ENCODE measurements at regions not wholly inside any gene's neighbourhood (a gene's known extent, or its start where the extent isn't known, plus 50 kb on each side); places are given as distances from the start of the nearest gene placed in this dataset.

GRCh38 chr6:93105907-93106306 is 313.5 kb downstream of the EPHA7 start:
- Histone ChIP-seq H3K4me1 (ENCODE audit: control extremely low read depth in 1 of 4, control insufficient read depth in 4 of 4, insufficient read depth in 4 of 4, low read length in 3 of 4) (no peaks in the 10 kb centered on the region), H3K36me3 (ENCODE audit: control insufficient read depth in 4 of 4, insufficient read depth in 4 of 4, low read length in 3 of 4) (no peaks in the 10 kb centered on the region), H3K9me3 (ENCODE audit: control extremely low read depth in 1 of 5, control insufficient read depth in 4 of 5, insufficient read depth in 2 of 5, low read depth in 1 of 5, low read length in 4 of 5) (no peaks in the 10 kb centered on the region), H3K4me3 (ENCODE audit: control insufficient read depth in 1 of 7, extremely low read depth in 1 of 7, insufficient read depth in 4 of 7, low read depth in 2 of 7, low read length in 6 of 7) (no peak overlapping the region), H3K27me3 (replicated peaks in 2 of 5; ENCODE audit: control insufficient read depth in 4 of 5, insufficient read depth in 5 of 5, low read length in 4 of 5) (no peaks in the 10 kb centered on the region), H3K27ac (ENCODE audit: insufficient read depth in 1 of 2, low read depth in 1 of 2, low read length in 2 of 2, poor library complexity in 1 of 2, severe bottlenecking in 2 of 2) (no peak overlapping the region)
- POLR2A ChIA-PET: no interaction called here
- WGBS (ENCODE audit: insufficient coverage): no CpG with 5 or more reads among the region's 2 CpGs
- CTCF ChIA-PET: no interaction called here
- no peak for DNase-seq

- H3K36me3 ChIP-seq (ENCODE audit: control insufficient read depth in 4 of 4, insufficient read depth in 4 of 4, low read length in 3 of 4): no peaks in the 10 kb centered on the region
- ChIA-PET POLR2A (interaction anchor here (0.5 kb wide), 1 partner anchor 20 kb away, joined by 3 read pairs; no protein-coding TSS in a partner anchor), CTCF (no interaction called here)
- no CpG with 5 or more reads among the region's 3 CpGs for WGBS (ENCODE audit: insufficient coverage)
- no peaks in the 10 kb centered on the region for H3K9me3 ChIP-seq (ENCODE audit: control extremely low read depth in 1 of 5, control insufficient read depth in 4 of 5, insufficient read depth in 2 of 5, low read depth in 1 of 5, low read length in 4 of 5)
- H3K4me3 ChIP-seq (ENCODE audit: control insufficient read depth in 1 of 7, extremely low read depth in 1 of 7, insufficient read depth in 4 of 7, low read depth in 2 of 7, low read length in 6 of 7): no peak overlapping the region
- H3K27me3 ChIP-seq (replicated peaks in 2 of 5; ENCODE audit: control insufficient read depth in 4 of 5, insufficient read depth in 5 of 5, low read length in 4 of 5): no peaks in the 10 kb centered on the region
- H3K27ac ChIP-seq (ENCODE audit: insufficient read depth in 1 of 2, low read depth in 1 of 2, low read length in 2 of 2, poor library complexity in 1 of 2, severe bottlenecking in 2 of 2): no peak overlapping the region
- no peaks in the 10 kb centered on the region for H3K4me1 ChIP-seq (ENCODE audit: control extremely low read depth in 1 of 4, control insufficient read depth in 4 of 4, insufficient read depth in 4 of 4, low read length in 3 of 4)
- no peak for DNase-seq
Measured at GRCh38 chr6:93105017-93105416, 314.3 kb downstream of the EPHA7 start.

GRCh38 chr6:93104195-93104817 is 315.1 kb downstream of the EPHA7 start:
- Histone ChIP-seq H3K27me3 (replicated peaks in 2 of 5; ENCODE audit: control insufficient read depth in 4 of 5, insufficient read depth in 5 of 5, low read length in 4 of 5) (no peaks in the 10 kb centered on the region), H3K4me3 (ENCODE audit: control insufficient read depth in 1 of 7, extremely low read depth in 1 of 7, insufficient read depth in 4 of 7, low read depth in 2 of 7, low read length in 6 of 7) (no peak overlapping the region), H3K36me3 (ENCODE audit: control insufficient read depth in 4 of 4, insufficient read depth in 4 of 4, low read length in 3 of 4) (no peaks in the 10 kb centered on the region), H3K27ac (ENCODE audit: insufficient read depth in 1 of 2, low read depth in 1 of 2, low read length in 2 of 2, poor library complexity in 1 of 2, severe bottlenecking in 2 of 2) (no peak overlapping the region), H3K4me1 (ENCODE audit: control extremely low read depth in 1 of 4, control insufficient read depth in 4 of 4, insufficient read depth in 4 of 4, low read length in 3 of 4) (no peaks in the 10 kb centered on the region), H3K9me3 (ENCODE audit: control extremely low read depth in 1 of 5, control insufficient read depth in 4 of 5, insufficient read depth in 2 of 5, low read depth in 1 of 5, low read length in 4 of 5) (no peaks in the 10 kb centered on the region)
- POLR2A ChIA-PET: no interaction called here
- DNase-seq: no peak
- 75% methylated on average over 1 of the region's 1 CpG for WGBS (ENCODE audit: insufficient coverage)
- CTCF ChIA-PET: interaction anchor here (0.6 kb wide), 1 partner anchor 1997 kb away, joined by 3 read pairs; no protein-coding TSS in a partner anchor

- WGBS (ENCODE audit: insufficient coverage): 82% methylated on average over 12 of the region's 14 CpGs
- no peak overlapping the region for H3K4me3 ChIP-seq (ENCODE audit: control insufficient read depth in 1 of 7, extremely low read depth in 1 of 7, insufficient read depth in 4 of 7, low read depth in 2 of 7, low read length in 6 of 7)
- no peak overlapping the region for H3K27ac ChIP-seq (ENCODE audit: insufficient read depth in 1 of 2, low read depth in 1 of 2, low read length in 2 of 2, poor library complexity in 1 of 2, severe bottlenecking in 2 of 2)
- ChIA-PET POLR2A (no interaction called here), CTCF (no interaction called here)
- no peaks in the 10 kb centered on the region for H3K4me1 ChIP-seq (ENCODE audit: control extremely low read depth in 1 of 4, control insufficient read depth in 4 of 4, insufficient read depth in 4 of 4, low read length in 3 of 4)
- H3K36me3 ChIP-seq (ENCODE audit: control insufficient read depth in 4 of 4, insufficient read depth in 4 of 4, low read length in 3 of 4): no peaks in the 10 kb centered on the region
- no peaks in the 10 kb centered on the region for H3K27me3 ChIP-seq (replicated peaks in 2 of 5; ENCODE audit: control insufficient read depth in 4 of 5, insufficient read depth in 5 of 5, low read length in 4 of 5)
- peak in 1 of 3 donors; percentile 0 for DNase-seq
- no peaks in the 10 kb centered on the region for H3K9me3 ChIP-seq (ENCODE audit: control extremely low read depth in 1 of 5, control insufficient read depth in 4 of 5, insufficient read depth in 2 of 5, low read depth in 1 of 5, low read length in 4 of 5)
Measured at GRCh38 chr6:93088621-93089501, 330.5 kb downstream of the EPHA7 start.

- Histone ChIP-seq H3K4me3 (ENCODE audit: control insufficient read depth in 1 of 7, extremely low read depth in 1 of 7, insufficient read depth in 4 of 7, low read depth in 2 of 7, low read length in 6 of 7) (no peak overlapping the region), H3K9me3 (ENCODE audit: control extremely low read depth in 1 of 5, control insufficient read depth in 4 of 5, insufficient read depth in 2 of 5, low read depth in 1 of 5, low read length in 4 of 5) (no peaks in the 10 kb centered on the region), H3K27me3 (replicated peaks in 2 of 5; ENCODE audit: control insufficient read depth in 4 of 5, insufficient read depth in 5 of 5, low read length in 4 of 5) (no peaks in the 10 kb centered on the region), H3K36me3 (ENCODE audit: control insufficient read depth in 4 of 4, insufficient read depth in 4 of 4, low read length in 3 of 4) (no peaks in the 10 kb centered on the region), H3K4me1 (ENCODE audit: control extremely low read depth in 1 of 4, control insufficient read depth in 4 of 4, insufficient read depth in 4 of 4, low read length in 3 of 4) (no peaks in the 10 kb centered on the region), H3K27ac (ENCODE audit: insufficient read depth in 1 of 2, low read depth in 1 of 2, low read length in 2 of 2, poor library complexity in 1 of 2, severe bottlenecking in 2 of 2) (no peak overlapping the region)
- POLR2A ChIA-PET: no interaction called here
- CTCF ChIA-PET: no interaction called here
- no peak for DNase-seq
- 60% methylated on average over 1 of the region's 2 CpGs for WGBS (ENCODE audit: insufficient coverage)
Measured at GRCh38 chr6:93087606-93088005, 331.8 kb downstream of the EPHA7 start.

GRCh38 chr6:93086351-93086750 is 333.0 kb downstream of the EPHA7 start:
- H3K27me3 ChIP-seq (replicated peaks in 2 of 5; ENCODE audit: control insufficient read depth in 4 of 5, insufficient read depth in 5 of 5, low read length in 4 of 5): no peaks in the 10 kb centered on the region
- POLR2A ChIA-PET: no interaction called here
- no peaks in the 10 kb centered on the region for H3K9me3 ChIP-seq (ENCODE audit: control extremely low read depth in 1 of 5, control insufficient read depth in 4 of 5, insufficient read depth in 2 of 5, low read depth in 1 of 5, low read length in 4 of 5)
- no peak overlapping the region for H3K4me3 ChIP-seq (ENCODE audit: control insufficient read depth in 1 of 7, extremely low read depth in 1 of 7, insufficient read depth in 4 of 7, low read depth in 2 of 7, low read length in 6 of 7)
- no peak for DNase-seq
- CTCF ChIA-PET: no interaction called here
- H3K36me3 ChIP-seq (ENCODE audit: control insufficient read depth in 4 of 4, insufficient read depth in 4 of 4, low read length in 3 of 4): no peaks in the 10 kb centered on the region
- H3K27ac ChIP-seq (ENCODE audit: insufficient read depth in 1 of 2, low read depth in 1 of 2, low read length in 2 of 2, poor library complexity in 1 of 2, severe bottlenecking in 2 of 2): no peak overlapping the region
- H3K4me1 ChIP-seq (ENCODE audit: control extremely low read depth in 1 of 4, control insufficient read depth in 4 of 4, insufficient read depth in 4 of 4, low read length in 3 of 4): no peaks in the 10 kb centered on the region

Data from common myeloid progenitor, CD34-positive (primary cell).